ENCODE measurements at regions not wholly inside any gene's neighbourhood (a gene's known extent, or its start where the extent isn't known, plus 50 kb on each side); places are given as distances from the start of the nearest gene placed in this dataset.

DNA sequence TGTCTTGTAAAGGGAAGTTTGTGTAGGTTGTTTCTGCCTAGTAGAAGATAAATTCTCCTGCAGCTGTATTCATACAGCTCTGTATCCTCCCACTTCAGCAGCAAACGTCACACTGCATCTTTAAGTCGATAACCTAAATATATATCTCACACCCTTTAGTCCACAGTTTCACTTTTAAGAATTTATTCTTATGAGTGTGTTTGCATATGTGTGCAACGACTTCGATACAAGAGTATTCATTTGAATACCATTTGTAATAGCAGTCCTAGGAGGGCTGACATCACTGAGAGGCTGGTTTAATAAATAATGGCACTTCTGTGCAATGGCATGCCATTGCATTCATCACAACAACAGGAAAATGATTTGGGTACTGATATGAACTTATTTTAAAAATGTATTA is 63.8 kb upstream of the MSH6 start:
- TF ChIP-seq, protein P1, sequence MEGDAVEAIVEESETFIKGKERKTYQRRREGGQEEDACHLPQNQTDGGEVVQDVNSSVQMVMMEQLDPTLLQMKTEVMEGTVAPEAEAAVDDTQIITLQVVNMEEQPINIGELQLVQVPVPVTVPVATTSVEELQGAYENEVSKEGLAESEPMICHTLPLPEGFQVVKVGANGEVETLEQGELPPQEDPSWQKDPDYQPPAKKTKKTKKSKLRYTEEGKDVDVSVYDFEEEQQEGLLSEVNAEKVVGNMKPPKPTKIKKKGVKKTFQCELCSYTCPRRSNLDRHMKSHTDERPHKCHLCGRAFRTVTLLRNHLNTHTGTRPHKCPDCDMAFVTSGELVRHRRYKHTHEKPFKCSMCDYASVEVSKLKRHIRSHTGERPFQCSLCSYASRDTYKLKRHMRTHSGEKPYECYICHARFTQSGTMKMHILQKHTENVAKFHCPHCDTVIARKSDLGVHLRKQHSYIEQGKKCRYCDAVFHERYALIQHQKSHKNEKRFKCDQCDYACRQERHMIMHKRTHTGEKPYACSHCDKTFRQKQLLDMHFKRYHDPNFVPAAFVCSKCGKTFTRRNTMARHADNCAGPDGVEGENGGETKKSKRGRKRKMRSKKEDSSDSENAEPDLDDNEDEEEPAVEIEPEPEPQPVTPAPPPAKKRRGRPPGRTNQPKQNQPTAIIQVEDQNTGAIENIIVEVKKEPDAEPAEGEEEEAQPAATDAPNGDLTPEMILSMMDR (IDR thresholded peaks at IDR 0.05; ENCODE audit: extremely low read depth in 1 of 2, insufficient read depth in 1 of 2, low read depth in 1 of 2, low read length in 2 of 2): no peak
- no peak for TF ChIP-seq EZH2 (IDR thresholded peaks at IDR 0.05; ENCODE audit: borderline replicate concordance, low read depth, low read length, severe bottlenecking)
